ENCODE measurements at regions not wholly inside any gene's neighbourhood (a gene's known extent, or its start where the extent isn't known, plus 50 kb on each side); places are given as distances from the start of the nearest gene placed in this dataset.

DNA sequence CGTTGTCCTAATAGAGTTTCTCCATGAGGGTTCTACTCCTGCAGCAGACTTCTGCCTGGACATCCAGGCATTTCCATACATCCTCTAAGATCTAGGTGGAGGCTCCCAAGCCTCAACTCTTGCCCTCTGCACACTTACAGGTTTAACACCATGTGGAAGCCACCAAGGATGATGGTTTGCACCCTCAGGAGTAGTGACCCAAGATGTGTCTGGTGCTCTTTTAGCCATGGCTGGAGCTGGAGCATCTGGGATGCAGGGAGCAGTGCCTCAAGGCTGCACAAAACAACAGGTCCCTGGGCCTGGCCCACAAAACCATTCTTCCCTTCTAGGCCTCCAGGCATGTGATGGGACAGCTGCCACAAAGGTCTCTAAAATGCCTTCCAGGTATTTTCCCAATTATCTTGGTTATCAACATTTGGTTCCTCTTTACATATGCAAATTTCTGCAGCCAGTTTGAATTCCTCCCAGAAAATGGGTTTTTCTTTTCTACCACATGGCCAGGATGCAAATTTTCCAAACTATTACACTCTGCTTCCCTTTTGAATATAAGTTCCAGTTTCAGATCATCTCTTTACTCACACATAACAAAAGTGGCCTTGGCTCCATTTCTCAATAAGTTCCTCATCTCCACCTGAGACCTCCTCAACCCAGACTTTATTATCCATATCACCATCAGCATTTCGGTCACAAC lies 69.5 kb upstream of the GNAZ start:
- no peak for DNase-seq

DNA sequence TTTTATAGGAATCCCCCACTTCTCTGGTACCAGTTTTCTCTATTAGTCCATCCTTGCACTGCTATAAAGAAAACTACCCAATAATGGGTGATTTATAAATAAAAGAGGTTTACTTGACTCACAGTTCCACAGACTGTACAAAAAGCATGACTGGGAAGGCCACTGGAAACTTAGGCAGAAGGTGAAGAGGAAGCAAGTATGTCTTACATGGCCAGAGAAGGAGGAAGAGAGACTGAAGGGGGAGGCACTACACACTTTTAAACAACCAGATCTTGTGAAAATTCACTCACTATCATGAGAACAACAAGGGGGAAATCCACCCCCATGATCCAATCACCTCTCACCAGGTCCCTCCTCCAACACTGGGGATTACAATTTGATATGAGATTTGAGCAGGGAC lies 68.9 kb upstream of the GNAZ start:
- no peak for DNase-seq

DNA sequence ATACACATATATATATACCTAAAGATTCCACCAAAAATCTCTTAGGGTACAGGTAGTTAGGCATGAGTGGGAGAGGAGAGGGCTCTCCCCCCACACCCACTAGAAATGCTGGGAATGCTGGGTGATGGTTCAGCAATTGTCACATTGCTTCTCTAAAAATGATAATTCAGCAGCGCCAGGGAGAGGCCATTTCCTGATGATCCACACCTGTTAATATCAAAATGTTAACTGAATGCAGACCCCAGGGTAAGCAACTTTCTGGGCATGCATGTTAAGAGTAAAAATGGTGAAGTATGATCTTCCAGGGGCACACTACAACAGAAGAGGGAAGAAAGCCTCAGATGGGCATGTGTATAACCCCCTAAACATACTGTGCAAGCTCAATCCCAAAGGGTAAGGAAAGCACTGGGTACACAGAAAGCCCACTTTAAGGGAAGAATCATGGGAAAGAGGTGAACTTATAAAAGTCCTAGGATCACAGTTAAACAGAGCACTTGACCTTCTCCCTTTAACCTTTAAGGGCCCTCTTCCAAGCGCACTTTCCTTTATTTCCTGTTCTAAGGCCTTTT lies 67.6 kb upstream of the GNAZ start:
- no peak for DNase-seq

DNA sequence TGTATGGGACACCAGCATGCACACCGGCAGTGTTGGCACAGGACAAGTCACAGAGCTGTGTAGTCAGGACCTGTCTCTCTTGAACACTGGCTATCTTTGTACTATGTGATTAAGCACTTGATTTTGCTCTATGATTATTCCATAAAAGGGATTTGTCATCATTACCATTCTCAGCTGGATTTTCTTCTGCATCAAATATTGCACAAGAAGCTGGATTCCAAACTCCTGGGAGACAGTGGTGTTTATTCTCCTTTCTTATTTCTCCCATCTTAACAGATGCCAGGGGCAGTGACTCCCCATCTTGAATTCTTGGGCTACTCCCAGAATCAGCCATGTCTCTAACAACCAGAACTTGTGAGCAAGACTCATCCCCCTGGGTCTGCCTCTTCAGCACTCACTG lies 62.5 kb upstream of the GNAZ start:
- DNase-seq = no peak

DNA sequence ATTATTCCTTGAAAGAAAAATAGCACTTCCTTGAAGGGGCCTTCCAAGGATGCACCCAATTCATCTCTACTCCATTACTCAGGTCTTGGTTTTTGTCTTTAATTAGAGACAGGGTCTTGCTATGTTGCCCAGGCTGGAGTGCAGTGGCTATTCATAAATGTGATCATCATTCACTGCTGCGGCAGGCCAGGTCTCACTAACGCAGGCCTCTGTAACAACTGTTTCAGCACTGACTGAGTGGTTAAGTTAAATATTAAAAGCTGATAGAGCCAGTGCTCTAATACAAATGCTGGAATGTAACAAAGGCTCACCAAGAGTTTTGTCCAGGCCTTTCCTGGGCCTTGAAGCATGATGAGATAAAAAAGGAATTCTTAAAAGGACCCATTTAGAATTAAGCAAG lies 61.4 kb upstream of the GNAZ start:
- no peak for DNase-seq
